Nephron progenitor cell (in vitro differentiated cells): ENCODE measurements at regions not wholly inside any gene's neighbourhood (a gene's known extent, or its start where the extent isn't known, plus 50 kb on each side); places are given as distances from the start of the nearest gene placed in this dataset.

ENCODE experiments used
- DNase-seq: peaks from one replicate; pipeline ENCODE4 v3.0.0; 2021
- H3K27ac Mint-ChIP-seq: 2 replicates; pipeline ENCODE4 v1.8.0; 2021; ENCODE audit warnings: mild to moderate bottlenecking, moderate library complexity, mixed read lengths
- H3K27me3 Mint-ChIP-seq: 2 replicates; pipeline ENCODE4 v1.8.0; 2021; ENCODE audit warnings: mild to moderate bottlenecking, low read depth, mixed read lengths; ENCODE audit not compliant: poor library complexity
- H3K36me3 Mint-ChIP-seq: 2 replicates; pipeline ENCODE4 v1.8.0; 2021; ENCODE audit warnings: low read depth, mixed read lengths
- H3K4me1 Mint-ChIP-seq: 2 replicates; pipeline ENCODE4 v1.8.0; 2021; ENCODE audit warnings: mixed read lengths
- H3K4me3 Mint-ChIP-seq: 2 replicates; pipeline ENCODE4 v1.8.0; 2021; ENCODE audit warnings: mild to moderate bottlenecking, moderate library complexity, mixed read lengths
- H3K9me3 Mint-ChIP-seq: 2 replicates; pipeline ENCODE4 v1.8.0; 2021; ENCODE audit warnings: mild to moderate bottlenecking, moderate library complexity, mixed read lengths
- CTCF ChIP-seq: fragments of 200-600 bp; sonication (generic); IDR thresholded peaks from 2 replicates; pipeline ENCODE4 v1.5.0; 2021; ENCODE audit warnings: antibody characterized with exemption

- H3K36me3 Mint-ChIP-seq = no peaks in the 10 kb centered on the region
- peak; percentile 8 for DNase-seq
- H3K27me3 Mint-ChIP-seq = no peaks in the 10 kb centered on the region
- H3K27ac Mint-ChIP-seq = no peak overlapping the region
- H3K9me3 Mint-ChIP-seq = peaks cover 33% of the 10 kb centered on the region
- no peak overlapping the region for H3K4me3 Mint-ChIP-seq
- TF ChIP-seq CTCF = no peak
- peaks cover 12% of the 10 kb centered on the region for H3K4me1 Mint-ChIP-seq
Measured at GRCh38 chr4:160276785-160277325, 1174.0 kb downstream of the RAPGEF2 start.

GRCh38 chr4:160283081-160283480, 1180.2 kb downstream of the RAPGEF2 start:
- no peak overlapping the region for H3K4me3 Mint-ChIP-seq
- H3K27me3 Mint-ChIP-seq = no peaks in the 10 kb centered on the region
- H3K9me3 Mint-ChIP-seq = peaks cover 23% of the 10 kb centered on the region
- H3K4me1 Mint-ChIP-seq = no peaks in the 10 kb centered on the region
- DNase-seq = no peak
- H3K36me3 Mint-ChIP-seq = no peaks in the 10 kb centered on the region
- H3K27ac Mint-ChIP-seq = no peak overlapping the region
- TF ChIP-seq CTCF = no peak

GRCh38 chr4:160284516-160284915, 1181.6 kb downstream of the RAPGEF2 start:
- peaks cover 21% of the 10 kb centered on the region for H3K9me3 Mint-ChIP-seq
- no peak overlapping the region for H3K27ac Mint-ChIP-seq
- DNase-seq = no peak
- H3K27me3 Mint-ChIP-seq = no peaks in the 10 kb centered on the region
- no peaks in the 10 kb centered on the region for H3K4me1 Mint-ChIP-seq
- H3K4me3 Mint-ChIP-seq = no peak overlapping the region
- H3K36me3 Mint-ChIP-seq = no peaks in the 10 kb centered on the region
- no peak for TF ChIP-seq CTCF

- no peak overlapping the region for H3K4me3 Mint-ChIP-seq
- peaks cover 7% of the 10 kb centered on the region for H3K9me3 Mint-ChIP-seq
- no peak for TF ChIP-seq CTCF
- H3K4me1 Mint-ChIP-seq = no peaks in the 10 kb centered on the region
- H3K36me3 Mint-ChIP-seq = no peaks in the 10 kb centered on the region
- no peak overlapping the region for H3K27ac Mint-ChIP-seq
- no peak for DNase-seq
- H3K27me3 Mint-ChIP-seq = no peaks in the 10 kb centered on the region
Measured at GRCh38 chr4:160286051-160286450, 1183.2 kb downstream of the RAPGEF2 start.

- H3K9me3 Mint-ChIP-seq = no peaks in the 10 kb centered on the region
- no peaks in the 10 kb centered on the region for H3K4me1 Mint-ChIP-seq
- DNase-seq = no peak
- H3K27ac Mint-ChIP-seq = no peak overlapping the region
- no peaks in the 10 kb centered on the region for H3K36me3 Mint-ChIP-seq
- TF ChIP-seq CTCF = no peak
- no peaks in the 10 kb centered on the region for H3K27me3 Mint-ChIP-seq
- no peak overlapping the region for H3K4me3 Mint-ChIP-seq
Measured at GRCh38 chr4:160296476-160296875, 1193.6 kb downstream of the RAPGEF2 start.

GRCh38 chr4:160299177-160299576, 1196.3 kb downstream of the RAPGEF2 start:
- Mint-ChIP-seq H3K36me3 (no peaks in the 10 kb centered on the region), H3K4me3 (no peak overlapping the region), H3K4me1 (no peaks in the 10 kb centered on the region), H3K27ac (no peak overlapping the region), H3K9me3 (no peaks in the 10 kb centered on the region), H3K27me3 (no peaks in the 10 kb centered on the region)
- no peak for DNase-seq
- no peak for TF ChIP-seq CTCF
